HG02763 (cell line): ENCODE measurements at regions not wholly inside any gene's neighbourhood (a gene's known extent, or its start where the extent isn't known, plus 50 kb on each side); places are given as distances from the start of the nearest gene placed in this dataset.
A peak's percentile ranks its signal among the peaks of the same experiment; 100 is the strongest.

Experiments
- ATAC-seq: cut with Tn5 transposase; IDR thresholded peaks from one replicate; pipeline ENCODE4 v1.9.1; 2021; ENCODE audit warnings: mild to moderate bottlenecking, moderate library complexity; ENCODE audit not compliant: unreplicated experiment

GRCh38 chr13:78997902-78998629 lies 339.1 kb upstream of the OBI1 start:
- ATAC-seq = no peak

- ATAC-seq = no peak
These were observed 334.8 kb upstream of the OBI1 start for GRCh38 chr13:78993792-78994191.

GRCh38 chr13:78981913-78982312 lies 323.0 kb upstream of the OBI1 start:
- ATAC-seq = no peak

- ATAC-seq = no peak
These were observed 320.4 kb upstream of the OBI1 start for GRCh38 chr13:78979349-78979748.

GRCh38 chr13:78978381-78978998 lies 319.5 kb upstream of the OBI1 start:
- peak; percentile 92 for ATAC-seq

GRCh38 chr13:78977311-78977710 lies 318.4 kb upstream of the OBI1 start:
- no peak for ATAC-seq

GRCh38 chr13:78976696-78977095 lies 317.7 kb upstream of the OBI1 start:
- no peak for ATAC-seq

GRCh38 chr13:78972561-78972960 lies 313.6 kb upstream of the OBI1 start:
- ATAC-seq = no peak

GRCh38 chr13:78971355-78972025 lies 312.5 kb upstream of the OBI1 start:
- ATAC-seq = no peak

GRCh38 chr13:78960881-78961280 lies 301.9 kb upstream of the OBI1 start:
- ATAC-seq = no peak

GRCh38 chr13:78958006-78958405 lies 299.1 kb upstream of the OBI1 start:
- no peak for ATAC-seq

- ATAC-seq = no peak
These were observed 281.6 kb upstream of the OBI1 start for GRCh38 chr13:78940455-78941130.

- ATAC-seq = no peak
These were observed 275.4 kb upstream of the OBI1 start for GRCh38 chr13:78934336-78934735.

GRCh38 chr13:78915015-78915414 lies 256.1 kb upstream of the OBI1 start:
- ATAC-seq = no peak

- ATAC-seq = no peak
These were observed 254.7 kb upstream of the OBI1 start for GRCh38 chr13:78913656-78914055.

GRCh38 chr13:78910147-78910546 lies 251.2 kb upstream of the OBI1 start:
- no peak for ATAC-seq

- no peak for ATAC-seq
These were observed 250.3 kb upstream of the OBI1 start for GRCh38 chr13:78909276-78909675.

- ATAC-seq = no peak
These were observed 248.1 kb upstream of the OBI1 start for GRCh38 chr13:78907006-78907405.

GRCh38 chr13:78897200-78897599 lies 238.2 kb upstream of the OBI1 start:
- ATAC-seq = no peak

- ATAC-seq = no peak
These were observed 225.6 kb upstream of the OBI1 start for GRCh38 chr13:78884571-78884970.

GRCh38 chr13:78881751-78882150 lies 222.8 kb upstream of the OBI1 start:
- no peak for ATAC-seq

- ATAC-seq = no peak
These were observed 222.1 kb upstream of the OBI1 start for GRCh38 chr13:78881054-78881453.
